Mucosa of descending colon (tissue), 3 donors: ENCODE measurements at regions not wholly inside any gene's neighbourhood (a gene's known extent, or its start where the extent isn't known, plus 50 kb on each side); places are given as distances from the start of the nearest gene placed in this dataset.

Source experiments
- ATAC-seq: fragments of 200-7000 bp; cut with Tn5 transposase; one replicate; pipeline ENCODE4 v1.9.1; 2020; ENCODE audit warnings: mild to moderate bottlenecking, moderate library complexity
- DNase-seq, 3 donors: peaks; one replicate each; pipeline ENCODE4 v3.0.0-alpha.2; 2020
- H3K36me3 ChIP-seq: fragments of 200-600 bp; one replicate; pipeline ENCODE4 v1.8.0; 2021; ENCODE audit warnings: low read depth, mild to moderate bottlenecking
- H3K4me1 ChIP-seq: fragments of 200-600 bp; one replicate; pipeline ENCODE4 v1.8.0; 2021; ENCODE audit warnings: low read depth, mild to moderate bottlenecking
- H3K4me3 ChIP-seq: fragments of 200-600 bp; one replicate; pipeline ENCODE4 v1.8.0; 2021; ENCODE audit warnings: mild to moderate bottlenecking
- H3K9me3 ChIP-seq: fragments of 200-600 bp; one replicate; pipeline ENCODE4 v1.8.0; 2021; ENCODE audit warnings: mild to moderate bottlenecking
- intact Hi-C, 2 donors: fragments of 100-400 bp; cut with DNase I in 1 of 2; cut with micrococcal nuclease in 1 of 2; formaldehyde crosslinking; loops; one replicate each; pipeline versions ENCODE4 v1.11.0 to v1.11.1; 2022; cut with DNase I, micrococcal nuclease
- TF ChIP-seq, protein P1 (sequence below): fragments of 200-600 bp; IDR thresholded peaks from one replicate; pipeline ENCODE4 v1.8.0; 2022; ENCODE audit warnings: antibody characterized with exemption, mild to moderate bottlenecking
- donor health status: DM: no; HTN: no; CAD: no; lungs with moderate emphysema.
- donor health status: DM: no; HTN: no; CAD: no.
- donor health status: DM: no; HTN: yes; CAD: no.

- no peak for ATAC-seq
- DNase-seq, result no peak
Observed at GRCh38 chr1:90507173-90507572, 209.9 kb downstream of the BARHL2 start.

GRCh38 chr1:90505806-90506205, 211.3 kb downstream of the BARHL2 start:
- no peak for DNase-seq
- ATAC-seq, result no peak
- Histone ChIP-seq H3K4me3 (no peak overlapping the region), H3K36me3 (no peaks in the 10 kb centered on the region), H3K9me3 (no peaks in the 10 kb centered on the region), H3K4me1 (no peaks in the 10 kb centered on the region)
- intact Hi-C loops, result no loop called here
- TF ChIP-seq, protein P1, sequence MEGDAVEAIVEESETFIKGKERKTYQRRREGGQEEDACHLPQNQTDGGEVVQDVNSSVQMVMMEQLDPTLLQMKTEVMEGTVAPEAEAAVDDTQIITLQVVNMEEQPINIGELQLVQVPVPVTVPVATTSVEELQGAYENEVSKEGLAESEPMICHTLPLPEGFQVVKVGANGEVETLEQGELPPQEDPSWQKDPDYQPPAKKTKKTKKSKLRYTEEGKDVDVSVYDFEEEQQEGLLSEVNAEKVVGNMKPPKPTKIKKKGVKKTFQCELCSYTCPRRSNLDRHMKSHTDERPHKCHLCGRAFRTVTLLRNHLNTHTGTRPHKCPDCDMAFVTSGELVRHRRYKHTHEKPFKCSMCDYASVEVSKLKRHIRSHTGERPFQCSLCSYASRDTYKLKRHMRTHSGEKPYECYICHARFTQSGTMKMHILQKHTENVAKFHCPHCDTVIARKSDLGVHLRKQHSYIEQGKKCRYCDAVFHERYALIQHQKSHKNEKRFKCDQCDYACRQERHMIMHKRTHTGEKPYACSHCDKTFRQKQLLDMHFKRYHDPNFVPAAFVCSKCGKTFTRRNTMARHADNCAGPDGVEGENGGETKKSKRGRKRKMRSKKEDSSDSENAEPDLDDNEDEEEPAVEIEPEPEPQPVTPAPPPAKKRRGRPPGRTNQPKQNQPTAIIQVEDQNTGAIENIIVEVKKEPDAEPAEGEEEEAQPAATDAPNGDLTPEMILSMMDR, result no peak

More at GRCh38 chr1:90507173-90507572, 209.9 kb downstream of the BARHL2 start:
- intact Hi-C loops, result no loop called here
- H3K4me3 ChIP-seq, result no peak overlapping the region
- H3K4me1 ChIP-seq, result no peaks in the 10 kb centered on the region
- no peaks in the 10 kb centered on the region for H3K36me3 ChIP-seq
- H3K9me3 ChIP-seq, result no peaks in the 10 kb centered on the region
- TF ChIP-seq, protein P1, result no peak

GRCh38 chr1:90504509-90504908, 212.6 kb downstream of the BARHL2 start:
- no peaks in the 10 kb centered on the region for H3K4me1 ChIP-seq
- ATAC-seq (no peak), DNase-seq (no peak)
- H3K36me3 ChIP-seq, result no peaks in the 10 kb centered on the region
- no peak overlapping the region for H3K4me3 ChIP-seq
- intact Hi-C loops, result no loop called here
- no peaks in the 10 kb centered on the region for H3K9me3 ChIP-seq
- TF ChIP-seq, protein P1, result no peak

DNA sequence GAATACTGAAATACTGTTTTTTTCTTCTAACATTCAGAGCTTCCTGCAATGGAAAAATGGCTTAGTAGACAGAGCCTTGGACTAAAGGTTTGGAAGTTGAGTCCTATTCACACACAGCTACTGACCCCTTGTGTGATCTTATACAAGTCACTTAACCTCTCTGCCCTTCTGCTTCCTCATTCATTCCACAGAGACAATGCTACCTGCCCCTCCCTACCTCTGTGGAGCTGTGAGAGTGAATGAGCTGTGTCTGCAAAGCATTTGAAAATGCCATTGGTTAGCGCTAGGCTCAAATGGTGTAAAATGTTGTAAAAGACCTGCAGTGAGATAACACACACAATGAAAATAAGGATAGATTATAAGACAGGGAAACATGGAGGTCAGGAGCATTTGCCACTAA, 214.4 kb downstream of the BARHL2 start:
- DNase-seq (peak in 1 of 3 donors; percentile 9), ATAC-seq (peak; percentile 72)
- H3K4me3 ChIP-seq, result no peak overlapping the region
- TF ChIP-seq, protein P1, result no peak
- H3K9me3 ChIP-seq, result no peaks in the 10 kb centered on the region
- intact Hi-C loops, result no loop called here
- H3K36me3 ChIP-seq, result no peaks in the 10 kb centered on the region
- no peaks in the 10 kb centered on the region for H3K4me1 ChIP-seq

- ATAC-seq (no peak), DNase-seq (no peak)
- TF ChIP-seq, protein P1, result no peak
- Histone ChIP-seq H3K4me3 (no peak overlapping the region), H3K36me3 (no peaks in the 10 kb centered on the region), H3K9me3 (no peaks in the 10 kb centered on the region), H3K4me1 (no peaks in the 10 kb centered on the region)
- intact Hi-C loops, result no loop called here
Observed at GRCh38 chr1:90502194-90502593, 214.9 kb downstream of the BARHL2 start.

DNA sequence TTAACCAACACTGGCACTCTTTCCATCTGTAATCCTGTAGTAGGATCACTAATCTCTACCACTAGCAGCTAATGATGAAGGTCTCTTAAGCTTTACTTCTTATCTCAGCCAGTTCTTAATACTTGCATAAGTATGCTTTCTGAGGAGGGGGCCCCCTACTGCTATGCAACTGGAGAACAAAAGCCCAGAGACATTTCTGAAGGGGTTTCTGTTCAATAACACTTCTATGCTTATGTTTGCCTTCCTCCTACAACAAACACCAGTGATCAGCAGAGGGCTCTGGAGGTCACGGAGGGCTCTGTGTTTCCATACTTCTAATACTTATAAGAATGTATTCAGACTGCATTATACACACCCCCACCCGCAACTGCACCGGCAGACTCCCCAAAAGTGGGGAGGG, 215.8 kb downstream of the BARHL2 start:
- TF ChIP-seq, protein P1, result no peak
- intact Hi-C loops, result no loop called here
- Histone ChIP-seq H3K36me3 (no peaks in the 10 kb centered on the region), H3K4me3 (no peak overlapping the region), H3K9me3 (no peaks in the 10 kb centered on the region), H3K4me1 (no peaks in the 10 kb centered on the region)
- DNase-seq (no peak), ATAC-seq (no peak)
